ENCODE measurements at regions not wholly inside any gene's neighbourhood (a gene's known extent, or its start where the extent isn't known, plus 50 kb on each side); places are given as distances from the start of the nearest gene placed in this dataset.

GRCh38 chr6:44522871-44523270 is 135.4 kb downstream of the CDC5L start:
- Histone ChIP-seq H3K27me3 (no peaks in the 10 kb centered on the region), H3K9me3 (no peaks in the 10 kb centered on the region), H3K4me1 (no peaks in the 10 kb centered on the region), H3K27ac (no peak overlapping the region), H3K4me3 (replicated peaks in 1 of 3) (no peak overlapping the region), H3K36me3 (no peaks in the 10 kb centered on the region)
- TF ChIP-seq CTCF (IDR thresholded peaks at IDR 0.05) (no peak), POLR2A (IDR thresholded peaks at IDR 0.05) (no peak)
- DNase-seq, result no peak
- intact Hi-C loops (cut with DNase I), result no loop called here
- 97 to 100% methylated on average over 4 of the region's 4 CpGs for WGBS, 2 donors

DNA sequence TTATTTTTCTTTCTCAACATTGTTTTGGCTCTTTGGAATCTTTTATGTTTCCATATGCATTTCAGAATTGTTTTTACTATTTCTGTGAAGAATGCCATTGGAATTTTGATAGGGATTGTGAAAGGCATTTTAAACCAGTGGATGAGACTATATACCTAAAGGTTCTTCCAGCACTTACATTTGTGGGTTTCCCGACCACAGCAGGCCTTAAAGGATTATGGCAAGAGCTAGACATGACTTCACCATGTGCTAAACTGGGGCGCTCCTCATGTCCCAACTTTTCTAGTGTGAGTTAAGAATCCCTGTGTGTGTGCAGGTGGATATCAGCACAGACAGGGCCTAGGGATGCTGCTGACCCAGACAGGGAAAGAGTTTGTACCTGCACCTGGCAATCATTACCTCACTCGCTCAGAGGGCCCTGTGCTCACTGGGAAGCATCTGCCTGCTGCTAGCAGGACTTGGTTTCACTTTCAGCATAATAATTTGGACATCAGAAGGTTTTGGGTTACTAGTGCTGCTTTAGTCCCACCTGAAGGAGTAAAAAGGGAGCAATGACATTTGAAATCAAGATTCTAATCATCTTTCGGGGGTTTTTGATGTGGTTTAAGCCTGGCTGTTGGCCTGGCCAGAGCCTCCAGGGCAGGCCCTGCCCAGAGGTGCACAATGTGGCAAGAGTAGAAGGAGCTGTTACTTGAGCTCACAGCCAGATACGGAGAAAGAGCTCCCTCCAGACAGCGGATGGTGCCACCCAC is 137.1 kb downstream of the CDC5L start:
- intact Hi-C loops (cut with DNase I), result no loop called here
- H3K27me3 ChIP-seq, result no peaks in the 10 kb centered on the region
- DNase-seq, result no peak
- H3K9me3 ChIP-seq, result no peaks in the 10 kb centered on the region
- H3K4me3 ChIP-seq (replicated peaks in 1 of 3), result no peak overlapping the region
- TF ChIP-seq CTCF (IDR thresholded peaks at IDR 0.05) (no peak), POLR2A (IDR thresholded peaks at IDR 0.05) (no peak)
- no peaks in the 10 kb centered on the region for H3K36me3 ChIP-seq
- 88 to 92% methylated on average over 6 of the region's 6 CpGs for WGBS, 2 donors
- H3K4me1 ChIP-seq, result no peaks in the 10 kb centered on the region
- no peak overlapping the region for H3K27ac ChIP-seq

- H3K27ac ChIP-seq, result no peak overlapping the region
- no peaks in the 10 kb centered on the region for H3K36me3 ChIP-seq
- no peaks in the 10 kb centered on the region for H3K9me3 ChIP-seq
- H3K4me3 ChIP-seq (replicated peaks in 1 of 3), result no peak overlapping the region
- no peaks in the 10 kb centered on the region for H3K4me1 ChIP-seq
- H3K27me3 ChIP-seq, result no peaks in the 10 kb centered on the region
- TF ChIP-seq CTCF (IDR thresholded peaks at IDR 0.05) (no peak), POLR2A (IDR thresholded peaks at IDR 0.05) (no peak)
- intact Hi-C loops (cut with DNase I), result no loop called here
- DNase-seq, result no peak
- WGBS, 2 donors, result 91 to 94% methylated on average over 9 of the region's 9 CpGs
These were observed 138.3 kb downstream of the CDC5L start for GRCh38 chr6:44525761-44526351.

DNA sequence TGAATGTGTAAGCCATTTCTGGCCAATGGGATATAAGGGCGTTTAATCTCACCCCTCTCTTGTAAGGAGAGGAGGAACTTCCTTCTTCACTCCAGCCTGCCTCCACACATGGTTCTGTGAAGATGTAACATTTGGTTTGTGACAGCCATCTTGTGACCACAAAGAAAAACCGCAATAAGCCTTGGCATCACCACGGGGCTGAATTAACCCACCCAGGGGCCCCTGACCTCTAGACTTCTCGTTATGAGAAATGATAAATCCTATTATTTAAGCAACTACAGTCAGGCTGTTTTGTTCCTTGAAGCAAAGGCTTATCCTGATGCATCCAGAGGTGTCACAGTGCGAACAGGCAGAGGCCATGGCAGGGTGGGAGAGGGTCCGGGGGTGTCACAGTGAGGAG is 139.7 kb downstream of the CDC5L start:
- Histone ChIP-seq H3K27me3 (no peaks in the 10 kb centered on the region), H3K4me3 (replicated peaks in 1 of 3) (no peak overlapping the region), H3K9me3 (no peaks in the 10 kb centered on the region), H3K4me1 (no peaks in the 10 kb centered on the region), H3K27ac (no peak overlapping the region), H3K36me3 (no peaks in the 10 kb centered on the region)
- DNase-seq, result no peak
- TF ChIP-seq POLR2A (IDR thresholded peaks at IDR 0.05), result no peak
- no peak for TF ChIP-seq CTCF (IDR thresholded peaks at IDR 0.05)
- intact Hi-C loops (cut with DNase I), result no loop called here
- WGBS, 2 donors, result 80 to 91% methylated on average over 6 of the region's 6 CpGs

- 84 to 86% methylated on average over 14 of the region's 14 CpGs for WGBS, 2 donors
- TF ChIP-seq POLR2A (IDR thresholded peaks at IDR 0.05) (no peak), CTCF (IDR thresholded peaks at IDR 0.05) (no peak)
These were observed 140.3 kb downstream of the CDC5L start for GRCh38 chr6:44527583-44528369.

More at GRCh38 chr6:44527583-44528369, 140.3 kb downstream of the CDC5L start:
- Histone ChIP-seq H3K9me3 (no peaks in the 10 kb centered on the region), H3K36me3 (no peaks in the 10 kb centered on the region), H3K4me3 (replicated peaks in 1 of 3) (no peak overlapping the region), H3K27ac (no peak overlapping the region), H3K27me3 (no peaks in the 10 kb centered on the region), H3K4me1 (no peaks in the 10 kb centered on the region)
- intact Hi-C loops (cut with DNase I), result no loop called here
- DNase-seq, result no peak
